ENCODE measurements at regions not wholly inside any gene's neighbourhood (a gene's known extent, or its start where the extent isn't known, plus 50 kb on each side); places are given as distances from the start of the nearest gene placed in this dataset.

GRCh38 chr3:31294430-31295149 lies 238.1 kb upstream of the STT3B start:
- TF ChIP-seq GATA3 (IDR thresholded peaks at IDR 0.05; ENCODE audit: low read depth, low read length) (no peak), GATA2 (IDR thresholded peaks at IDR 0.05; ENCODE audit: low read depth, low read length) (no peak)

Data from SH-SY5Y (cell line).